CD14-positive monocyte (primary cell): ENCODE measurements at regions not wholly inside any gene's neighbourhood (a gene's known extent, or its start where the extent isn't known, plus 50 kb on each side); places are given as distances from the start of the nearest gene placed in this dataset.

Source experiments
- DNase-seq, 3 donors: peaks; one replicate each; pipeline ENCODE4 v3.0.0-alpha.2; 2011 to 2022
- H2AFZ ChIP-seq: 2 replicates; pipeline ENCODE4 v1.6.0; 2012; ENCODE audit warnings: mild to moderate bottlenecking, low read depth, low read length, inconsistent platforms; ENCODE audit not compliant: insufficient read depth, poor library complexity, severe bottlenecking
- H3K27ac ChIP-seq, 2 donors: 1 replicate in 1 of 2; 2 replicates in 1 of 2; pipeline ENCODE4 v1.5.1; 2012 to 2013; ENCODE audit warnings: low read length in 2 of 2, control low read depth in 1 of 2, inconsistent platforms in 1 of 2, low read depth in 1 of 2, mild to moderate bottlenecking in 1 of 2
- H3K27me3 ChIP-seq, 2 donors: one replicate each; pipeline versions ENCODE4 v1.6.0 to v1.6.1; 2011 to 2013; ENCODE audit warnings: low read length in 2 of 2; ENCODE audit not compliant: control insufficient read depth in 2 of 2, insufficient read depth in 2 of 2
- H3K36me3 ChIP-seq, 2 donors: replicated peaks in 1 of 2; 1 replicate in 1 of 2; 2 replicates in 1 of 2; pipeline versions ENCODE4 v1.5.1 to v1.6.1; 2012 to 2013; ENCODE audit warnings: low read length in 2 of 2, control low read depth in 1 of 2, inconsistent platforms in 1 of 2, mild to moderate bottlenecking in 1 of 2; ENCODE audit not compliant: insufficient read depth in 2 of 2, control insufficient read depth in 1 of 2
- H3K4me1 ChIP-seq, 2 donors: 1 replicate in 1 of 2; 2 replicates in 1 of 2; pipeline versions ENCODE4 v1.5.1 to v1.6.1; 2012 to 2013; ENCODE audit warnings: low read length in 2 of 2, control low read depth in 1 of 2, inconsistent platforms in 1 of 2, mild to moderate bottlenecking in 1 of 2, moderate library complexity in 1 of 2; ENCODE audit not compliant: insufficient read depth in 2 of 2, control insufficient read depth in 1 of 2
- H3K4me2 ChIP-seq: replicated peaks from 2 replicates; pipeline ENCODE3; 2012; ENCODE audit warnings: low read length, moderate library complexity, mild to moderate bottlenecking; ENCODE audit not compliant: poor library complexity, severe bottlenecking; ENCODE audit errors: extremely low read depth
- H3K4me3 ChIP-seq, 3 experiments: fragments of 200-600 bp in 1 of 3; sonication (generic) in 1 of 3; replicated peaks in 1 of 3; 1 replicate in 2 of 3; 2 replicates in 1 of 3; pipeline ENCODE4 v1.5.1; 2011 to 2013; ENCODE audit warnings: low read length in 3 of 3, mild to moderate bottlenecking in 3 of 3, control low read depth in 2 of 3, low read depth in 2 of 3, inconsistent platforms in 1 of 3, moderate library complexity in 1 of 3
- H3K79me2 ChIP-seq: 2 replicates; pipeline ENCODE4 v1.6.0; 2012; ENCODE audit warnings: mild to moderate bottlenecking, control low read depth, inconsistent platforms, low read length, moderate library complexity; ENCODE audit not compliant: insufficient read depth
- H3K9ac ChIP-seq: 2 replicates; pipeline ENCODE4 v1.6.0; 2017; ENCODE audit warnings: low read length, mild to moderate bottlenecking; ENCODE audit not compliant: insufficient read depth, poor library complexity, severe bottlenecking
- H3K9me3 ChIP-seq, 2 donors: replicated peaks in 1 of 2; 1 replicate in 1 of 2; 2 replicates in 1 of 2; pipeline versions ENCODE4 v1.5.1 to v1.6.1; 2012 to 2013; ENCODE audit warnings: low read length in 2 of 2, control low read depth in 1 of 2; ENCODE audit not compliant: control insufficient read depth in 1 of 2, insufficient read depth in 1 of 2
- H4K20me1 ChIP-seq: 2 replicates; pipeline ENCODE4 v1.6.0; 2012; ENCODE audit warnings: mild to moderate bottlenecking, low read length, control low read depth, moderate library complexity; ENCODE audit not compliant: insufficient read depth
- H3K27ac Mint-ChIP-seq, 7 donors: one replicate each; pipeline ENCODE4 v1.8.0; 2020; ENCODE audit warnings: mild to moderate bottlenecking in 7 of 7, mixed read lengths in 7 of 7, moderate library complexity in 6 of 7, inconsistent platforms in 2 of 7
- H3K27me3 Mint-ChIP-seq, 3 donors: one replicate each; pipeline ENCODE4 v1.8.0; 2021 to 2022; ENCODE audit warnings: low read depth in 3 of 3, mild to moderate bottlenecking in 3 of 3, mixed read lengths in 3 of 3, moderate library complexity in 3 of 3, inconsistent platforms in 1 of 3
- H3K36me3 Mint-ChIP-seq, 2 donors: one replicate each; pipeline ENCODE4 v1.8.0; 2020; ENCODE audit warnings: mixed read lengths in 2 of 2, inconsistent platforms in 1 of 2, mild to moderate bottlenecking in 1 of 2
- H3K4me1 Mint-ChIP-seq: one replicate; pipeline ENCODE4 v1.8.0; 2020; ENCODE audit warnings: mild to moderate bottlenecking, mixed read lengths
- H3K4me3 Mint-ChIP-seq, 2 donors: one replicate each; pipeline ENCODE4 v1.8.0; 2020; ENCODE audit warnings: mild to moderate bottlenecking in 2 of 2, mixed read lengths in 2 of 2, moderate library complexity in 1 of 2
- H3K9me3 Mint-ChIP-seq, 7 donors: one replicate each; pipeline ENCODE4 v1.8.0; 2020 to 2022; ENCODE audit warnings: mixed read lengths in 7 of 7, mild to moderate bottlenecking in 6 of 7, moderate library complexity in 6 of 7, inconsistent platforms in 2 of 7
- intact Hi-C, 2 donors: fragments of 100-400 bp; cut with micrococcal nuclease; formaldehyde crosslinking; loops; one replicate each; pipeline versions ENCODE4 v1.15.0 to v1.15.1; 2023
- TF ChIP-seq, protein P1 (sequence below): fragments of 200-600 bp; IDR thresholded peaks from one replicate; pipeline ENCODE4 v1.8.0; 2022; ENCODE audit warnings: antibody characterized with exemption, mild to moderate bottlenecking

DNA sequence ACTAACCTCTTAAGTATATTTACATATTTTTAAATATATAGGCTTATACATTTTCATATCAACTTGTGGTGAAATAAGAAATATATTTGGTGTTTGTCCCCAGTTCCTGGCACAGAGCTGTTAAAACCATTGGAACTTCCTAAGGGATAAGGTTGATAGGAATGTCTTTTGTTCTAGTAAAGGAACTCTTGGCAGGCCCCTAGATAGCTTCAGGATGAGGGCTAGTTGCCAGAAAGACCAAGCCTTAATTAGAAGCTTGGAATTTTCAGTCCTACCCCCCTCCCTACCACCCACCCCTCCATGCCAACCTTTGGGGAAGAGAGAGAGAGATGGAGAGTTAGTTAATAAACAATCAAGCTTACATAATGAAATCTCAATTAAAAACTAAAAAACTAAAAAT, 638.6 kb upstream of the ACO1 start:
- Histone ChIP-seq H3K4me2 (no peak overlapping the region), H4K20me1 (no peaks in the 10 kb centered on the region), H3K9ac (no peak overlapping the region), H3K9me3 (no peaks in the 10 kb centered on the region), H3K36me3 (no peaks in the 10 kb centered on the region), H2AFZ (no peak overlapping the region), H3K4me3 (no peak overlapping the region), H3K4me1 (no peaks in the 10 kb centered on the region), H3K27me3 (no peaks in the 10 kb centered on the region), H3K79me2 (no peaks in the 10 kb centered on the region), H3K27ac (no peak overlapping the region)
- no peaks in the 10 kb centered on the region for H3K4me1 Mint-ChIP-seq
- no peaks in the 10 kb centered on the region for H3K36me3 Mint-ChIP-seq
- no peak overlapping the region for H3K27ac Mint-ChIP-seq
- intact Hi-C loops: no loop called here
- DNase-seq: no peak
- H3K9me3 Mint-ChIP-seq: peaks cover 0 to 2% (median 1%) of the 10 kb centered on the region in 7 donors
- no peaks in the 10 kb centered on the region for H3K27me3 Mint-ChIP-seq
- TF ChIP-seq, protein P1, sequence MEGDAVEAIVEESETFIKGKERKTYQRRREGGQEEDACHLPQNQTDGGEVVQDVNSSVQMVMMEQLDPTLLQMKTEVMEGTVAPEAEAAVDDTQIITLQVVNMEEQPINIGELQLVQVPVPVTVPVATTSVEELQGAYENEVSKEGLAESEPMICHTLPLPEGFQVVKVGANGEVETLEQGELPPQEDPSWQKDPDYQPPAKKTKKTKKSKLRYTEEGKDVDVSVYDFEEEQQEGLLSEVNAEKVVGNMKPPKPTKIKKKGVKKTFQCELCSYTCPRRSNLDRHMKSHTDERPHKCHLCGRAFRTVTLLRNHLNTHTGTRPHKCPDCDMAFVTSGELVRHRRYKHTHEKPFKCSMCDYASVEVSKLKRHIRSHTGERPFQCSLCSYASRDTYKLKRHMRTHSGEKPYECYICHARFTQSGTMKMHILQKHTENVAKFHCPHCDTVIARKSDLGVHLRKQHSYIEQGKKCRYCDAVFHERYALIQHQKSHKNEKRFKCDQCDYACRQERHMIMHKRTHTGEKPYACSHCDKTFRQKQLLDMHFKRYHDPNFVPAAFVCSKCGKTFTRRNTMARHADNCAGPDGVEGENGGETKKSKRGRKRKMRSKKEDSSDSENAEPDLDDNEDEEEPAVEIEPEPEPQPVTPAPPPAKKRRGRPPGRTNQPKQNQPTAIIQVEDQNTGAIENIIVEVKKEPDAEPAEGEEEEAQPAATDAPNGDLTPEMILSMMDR: no peak
- H3K4me3 Mint-ChIP-seq: no peak overlapping the region

DNA sequence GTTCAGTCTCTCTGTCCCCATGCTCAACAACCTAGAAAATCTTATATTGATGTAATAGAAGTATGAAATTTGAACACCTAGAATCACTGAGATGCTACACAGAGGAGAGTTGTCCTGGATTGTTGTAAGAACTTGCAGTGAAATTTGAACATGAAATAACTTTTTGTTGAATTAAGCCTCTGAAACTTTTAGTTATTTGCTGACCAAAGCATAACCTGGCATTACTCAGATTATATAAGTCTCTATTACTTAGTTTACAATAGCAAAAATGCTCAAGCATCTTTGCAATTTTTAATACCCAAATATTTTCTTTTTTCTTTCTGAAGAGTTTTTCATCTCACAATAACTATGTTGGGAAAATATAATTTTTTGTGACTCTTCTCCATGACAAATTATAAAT, 630.7 kb upstream of the ACO1 start:
- Histone ChIP-seq H2AFZ (no peak overlapping the region), H3K9ac (no peak overlapping the region), H3K79me2 (no peaks in the 10 kb centered on the region), H3K27me3 (no peaks in the 10 kb centered on the region), H3K4me2 (no peak overlapping the region), H3K27ac (no peak overlapping the region), H3K4me1 (no peaks in the 10 kb centered on the region), H3K4me3 (no peak overlapping the region), H4K20me1 (no peaks in the 10 kb centered on the region), H3K36me3 (no peaks in the 10 kb centered on the region), H3K9me3 (no peaks in the 10 kb centered on the region)
- H3K4me3 Mint-ChIP-seq: no peak overlapping the region
- peaks cover 0 to 4% (median 1%) of the 10 kb centered on the region in 7 donors for H3K9me3 Mint-ChIP-seq
- no peak overlapping the region for H3K27ac Mint-ChIP-seq
- H3K4me1 Mint-ChIP-seq: no peaks in the 10 kb centered on the region
- peaks cover 0 to 1% (median 0%) of the 10 kb centered on the region in 3 donors for H3K27me3 Mint-ChIP-seq
- H3K36me3 Mint-ChIP-seq: no peaks in the 10 kb centered on the region
- TF ChIP-seq, protein P1: no peak
- no peak for DNase-seq
- intact Hi-C loops: no loop called here
